Ishikawa (cell line): ENCODE measurements at regions not wholly inside any gene's neighbourhood (a gene's known extent, or its start where the extent isn't known, plus 50 kb on each side); places are given as distances from the start of the nearest gene placed in this dataset.

Experiments
- CEBPB ChIP-seq: IDR thresholded peaks from 2 replicates; pipeline ENCODE4 v1.6.1; 2012
- CREB1 ChIP-seq: IDR thresholded peaks from 2 replicates; pipeline ENCODE4 v1.6.1; 2012; ENCODE audit warnings: low read depth
- EGR1 ChIP-seq: IDR thresholded peaks from 2 replicates; pipeline ENCODE4 v1.6.1; 2012
- EP300 ChIP-seq: IDR thresholded peaks from 2 replicates; pipeline ENCODE4 v1.6.1; 2012; ENCODE audit warnings: borderline replicate concordance
- FOXM1 ChIP-seq: IDR thresholded peaks from 2 replicates; pipeline ENCODE4 v1.6.1; 2012; ENCODE audit warnings: low read depth, borderline replicate concordance
- MAX ChIP-seq: IDR thresholded peaks from 2 replicates; pipeline ENCODE4 v1.6.1; 2012
- NFIC ChIP-seq: IDR thresholded peaks from 2 replicates; pipeline ENCODE4 v1.6.1; 2012
- RAD21 ChIP-seq: IDR thresholded peaks from 2 replicates; pipeline ENCODE4 v1.6.1; 2012; ENCODE audit warnings: low read depth
- REST ChIP-seq: IDR thresholded peaks from 2 replicates; pipeline ENCODE4 v1.6.1; 2012; ENCODE audit warnings: low read depth, mild to moderate bottlenecking
- TAF1 ChIP-seq: IDR thresholded peaks from 2 replicates; pipeline ENCODE4 v1.6.1; 2012; ENCODE audit warnings: low read depth, mild to moderate bottlenecking
- TCF12 ChIP-seq: IDR thresholded peaks from 2 replicates; pipeline ENCODE4 v1.6.1; 2012; ENCODE audit warnings: low read depth
- TEAD4 ChIP-seq: IDR thresholded peaks from 2 replicates; pipeline ENCODE4 v1.6.1; 2012
- USF1 ChIP-seq: IDR thresholded peaks from 2 replicates; pipeline ENCODE4 v1.6.1; 2012
- YY1 ChIP-seq: IDR thresholded peaks from 2 replicates; pipeline ENCODE4 v1.6.1; 2012; ENCODE audit warnings: low read depth
- ZBTB7A ChIP-seq: IDR thresholded peaks from 2 replicates; pipeline ENCODE4 v1.6.1; 2012; ENCODE audit warnings: low read depth

- TF ChIP-seq MAX (no peak), REST (no peak), ZBTB7A (no peak), TCF12 (no peak), YY1 (no peak), FOXM1 (no peak), EGR1 (no peak), CREB1 (no peak), TEAD4 (no peak), CEBPB (no peak), RAD21 (no peak), NFIC (no peak), EP300 (no peak), USF1 (no peak), TAF1 (no peak)
These were observed 332.0 kb downstream of the SOX11 start for GRCh38 chr2:6024229-6024628.

GRCh38 chr2:6024784-6025183 is 332.6 kb downstream of the SOX11 start:
- no peak for TF ChIP-seq EP300
- no peak for TF ChIP-seq MAX
- no peak for TF ChIP-seq TEAD4
- no peak for TF ChIP-seq FOXM1
- no peak for TF ChIP-seq CREB1
- no peak for TF ChIP-seq TCF12
- TF ChIP-seq USF1 = no peak
- no peak for TF ChIP-seq TAF1
- TF ChIP-seq YY1 = no peak
- no peak for TF ChIP-seq RAD21
- no peak for TF ChIP-seq ZBTB7A
- TF ChIP-seq NFIC = no peak
- no peak for TF ChIP-seq REST

- no peak for TF ChIP-seq REST
- no peak for TF ChIP-seq FOXM1
- no peak for TF ChIP-seq USF1
These were observed 333.2 kb downstream of the SOX11 start for GRCh38 chr2:6025391-6025790.

GRCh38 chr2:6027066-6027465 is 334.9 kb downstream of the SOX11 start:
- TF ChIP-seq TAF1 = no peak
- no peak for TF ChIP-seq USF1
- no peak for TF ChIP-seq TCF12
- TF ChIP-seq YY1 = no peak
- TF ChIP-seq NFIC = no peak
